Glutamatergic neuron (in vitro differentiated cells): ENCODE measurements at regions not wholly inside any gene's neighbourhood (a gene's known extent, or its start where the extent isn't known, plus 50 kb on each side); places are given as distances from the start of the nearest gene placed in this dataset.
"Not testable (repeated sequence)": the region's sequence is repeated elsewhere in the genome, so short reads cannot be mapped to it uniquely, and the experiment has no call there.

ENCODE experiments used
- DNase-seq: peaks from one replicate; pipeline ENCODE4 v3.0.0; 2022
- H3K27ac Mint-ChIP-seq: one replicate; pipeline ENCODE4 v1.8.0; 2020; ENCODE audit warnings: mild to moderate bottlenecking, mixed read lengths, inconsistent platforms; ENCODE audit not compliant: unreplicated experiment
- H3K27me3 Mint-ChIP-seq: one replicate; pipeline ENCODE4 v1.8.0; 2020; ENCODE audit warnings: mild to moderate bottlenecking, moderate library complexity, mixed read lengths, inconsistent platforms; ENCODE audit not compliant: unreplicated experiment
- H3K36me3 Mint-ChIP-seq: one replicate; pipeline ENCODE4 v1.8.0; 2020; ENCODE audit warnings: mild to moderate bottlenecking, mixed read lengths, inconsistent platforms; ENCODE audit not compliant: unreplicated experiment
- H3K4me1 Mint-ChIP-seq: one replicate; pipeline ENCODE4 v1.8.0; 2020; ENCODE audit warnings: mild to moderate bottlenecking, low read depth, mixed read lengths, inconsistent platforms; ENCODE audit not compliant: unreplicated experiment
- H3K4me3 Mint-ChIP-seq: one replicate; pipeline ENCODE4 v1.8.0; 2020; ENCODE audit warnings: mild to moderate bottlenecking, mixed read lengths, inconsistent platforms; ENCODE audit not compliant: unreplicated experiment
- H3K9me3 Mint-ChIP-seq: one replicate; pipeline ENCODE4 v1.8.0; 2020; ENCODE audit warnings: mild to moderate bottlenecking, moderate library complexity, mixed read lengths, inconsistent platforms; ENCODE audit not compliant: unreplicated experiment
- CTCF ChIP-seq: fragments of 200-600 bp; sonication (generic); IDR thresholded peaks from one replicate; pipeline ENCODE4 v1.5.0; 2021; ENCODE audit not compliant: partially characterized antibody, unreplicated experiment

- Mint-ChIP-seq H3K36me3 (peaks cover 8% of the 10 kb centered on the region), H3K27me3 (peaks cover 18% of the 10 kb centered on the region), H3K4me1 (peaks cover 15% of the 10 kb centered on the region), H3K4me3 (no peak overlapping the region), H3K9me3 (peaks cover 17% of the 10 kb centered on the region), H3K27ac (peak overlapping the region; percentile 0)
- no peak for TF ChIP-seq CTCF
- no peak for DNase-seq
Measured at GRCh38 chr9:129427149-129427548, 193.8 kb downstream of the C9orf50 start.

- not testable (repeated sequence) for H3K27ac Mint-ChIP-seq, DNase-seq, H3K4me3 Mint-ChIP-seq, H3K36me3 Mint-ChIP-seq
- H3K4me1 Mint-ChIP-seq, result peaks cover 14% of the 10 kb centered on the region
- peaks cover 16% of the 10 kb centered on the region for H3K27me3 Mint-ChIP-seq
- peaks cover 13% of the 10 kb centered on the region for H3K9me3 Mint-ChIP-seq
Measured at GRCh38 chr9:129423755-129424154, 197.1 kb downstream of the C9orf50 start.

GRCh38 chr9:129423216-129423615, 197.7 kb downstream of the C9orf50 start:
- Mint-ChIP-seq H3K27ac (no peak overlapping the region), H3K27me3 (peaks cover 14% of the 10 kb centered on the region), H3K4me3 (no peak overlapping the region), H3K36me3 (peaks cover 7% of the 10 kb centered on the region), H3K4me1 (peaks cover 15% of the 10 kb centered on the region), H3K9me3 (peaks cover 12% of the 10 kb centered on the region)
- DNase-seq, result no peak
- no peak for TF ChIP-seq CTCF

GRCh38 chr9:129422843-129423192, 198.1 kb downstream of the C9orf50 start:
- TF ChIP-seq CTCF, result no peak
- Mint-ChIP-seq H3K36me3 (peaks cover 3% of the 10 kb centered on the region), H3K9me3 (peaks cover 8% of the 10 kb centered on the region), H3K27me3 (peaks cover 11% of the 10 kb centered on the region), H3K4me3 (no peak overlapping the region), H3K4me1 (peaks cover 11% of the 10 kb centered on the region), H3K27ac (no peak overlapping the region)
- DNase-seq, result no peak

GRCh38 chr9:129422032-129422842, 198.7 kb downstream of the C9orf50 start:
- Mint-ChIP-seq H3K4me1 (peaks cover 11% of the 10 kb centered on the region), H3K36me3 (peaks cover 2% of the 10 kb centered on the region), H3K27ac (peak overlapping the region; percentile 38), H3K9me3 (peaks cover 8% of the 10 kb centered on the region), H3K4me3 (no peak overlapping the region), H3K27me3 (peaks cover 8% of the 10 kb centered on the region)
- TF ChIP-seq CTCF, result no peak
- no peak for DNase-seq
